GM23338 (cell line): ENCODE measurements at regions not wholly inside any gene's neighbourhood (a gene's known extent, or its start where the extent isn't known, plus 50 kb on each side); places are given as distances from the start of the nearest gene placed in this dataset.

Experiments used
- EZH2phosphoT487 ChIP-seq: fragments of 200-600 bp; sonication (generic); IDR thresholded peaks from one replicate; pipeline ENCODE4 v1.8.1; 2018; ENCODE audit warnings: antibody characterized with exemption; ENCODE audit not compliant: unreplicated experiment
- POLR2AphosphoS5 ChIP-seq: IDR thresholded peaks from 2 replicates; pipeline ENCODE4 v1.6.1; 2016; ENCODE audit warnings: antibody characterized with exemption, low read depth

GRCh38 chr5:62077387-62077786 is 228.6 kb upstream of the KIF2A start:
- TF ChIP-seq POLR2AphosphoS5: no peak
- TF ChIP-seq EZH2phosphoT487: no peak
